ENCODE measurements at regions not wholly inside any gene's neighbourhood (a gene's known extent, or its start where the extent isn't known, plus 50 kb on each side); places are given as distances from the start of the nearest gene placed in this dataset.

DNA sequence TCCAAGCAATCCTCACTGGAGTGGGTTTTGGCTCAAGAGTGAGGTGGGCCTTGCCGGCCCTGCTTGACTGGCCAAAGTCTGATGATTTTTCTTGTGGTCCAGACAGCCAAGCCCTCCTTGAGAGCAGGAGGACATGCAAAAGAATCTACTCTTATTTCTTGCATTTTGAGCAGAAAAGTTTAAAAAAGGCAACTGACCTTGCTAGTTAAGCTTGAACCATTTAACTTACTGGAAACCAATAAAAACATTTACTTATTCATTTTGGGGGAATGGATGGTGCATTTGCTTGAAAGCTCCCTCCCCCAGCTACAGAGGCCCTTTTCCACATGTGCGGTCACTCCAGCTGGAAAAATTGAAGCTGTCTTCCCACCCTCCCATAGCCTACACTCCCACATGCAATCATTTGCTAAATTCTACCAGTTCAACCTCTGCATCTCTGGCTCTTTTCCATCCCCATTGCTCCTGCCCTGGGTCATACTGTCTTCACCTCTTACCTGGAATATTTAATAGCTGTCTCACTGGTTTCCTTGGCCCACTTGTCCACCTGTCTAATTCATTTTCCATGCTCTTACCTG is 527.9 kb downstream of the DHX35 start:
- H3K4me1 Mint-ChIP-seq (ENCODE audit: low read depth): no peaks in the 10 kb centered on the region
- TF ChIP-seq CTCF (IDR thresholded peaks at IDR 0.05): no peak
- H3K27ac Mint-ChIP-seq: no peak overlapping the region
- no peak overlapping the region for H3K4me3 Mint-ChIP-seq
- DNase-seq: no peak
- CTCF ChIA-PET: no interaction called here
- POLR2A ChIA-PET: no interaction called here
- H3K27me3 Mint-ChIP-seq: peaks cover 6% of the 10 kb centered on the region
- no peaks in the 10 kb centered on the region for H3K36me3 Mint-ChIP-seq (ENCODE audit: low read depth)
- H3K9me3 Mint-ChIP-seq: no peaks in the 10 kb centered on the region
- intact Hi-C loops (cut with micrococcal nuclease): no loop called here
- ATAC-seq: no peak

- no peaks in the 10 kb centered on the region for H3K36me3 Mint-ChIP-seq (ENCODE audit: low read depth)
These were observed 518.3 kb downstream of the DHX35 start for GRCh38 chr20:39480276-39481043.

GRCh38 chr20:39479196-39479810 is 517.2 kb downstream of the DHX35 start:
- intact Hi-C loops (cut with micrococcal nuclease): no loop called here
- Mint-ChIP-seq H3K4me1 (ENCODE audit: low read depth) (no peaks in the 10 kb centered on the region), H3K27me3 (no peaks in the 10 kb centered on the region), H3K36me3 (ENCODE audit: low read depth) (no peaks in the 10 kb centered on the region), H3K4me3 (no peak overlapping the region), H3K27ac (no peak overlapping the region), H3K9me3 (no peaks in the 10 kb centered on the region)
- TF ChIP-seq CTCF (IDR thresholded peaks at IDR 0.05): no peak
- ATAC-seq (no peak), DNase-seq (no peak)
- ChIA-PET CTCF (no interaction called here), POLR2A (no interaction called here)

More at GRCh38 chr20:39480276-39481043, 518.3 kb downstream of the DHX35 start:
- Mint-ChIP-seq H3K4me1 (ENCODE audit: low read depth) (no peaks in the 10 kb centered on the region), H3K27ac (no peak overlapping the region), H3K9me3 (no peaks in the 10 kb centered on the region), H3K4me3 (no peak overlapping the region), H3K27me3 (no peaks in the 10 kb centered on the region)
- ChIA-PET CTCF (no interaction called here), POLR2A (no interaction called here)
- ATAC-seq (no peak), DNase-seq (no peak)
- intact Hi-C loops (cut with micrococcal nuclease): no loop called here
- TF ChIP-seq CTCF (IDR thresholded peaks at IDR 0.05): no peak

GRCh38 chr20:39474879-39475278 is 512.7 kb downstream of the DHX35 start:
- DNase-seq: no peak
- no peak for TF ChIP-seq CTCF (IDR thresholded peaks at IDR 0.05)
- Mint-ChIP-seq H3K9me3 (no peaks in the 10 kb centered on the region), H3K36me3 (ENCODE audit: low read depth) (no peaks in the 10 kb centered on the region), H3K4me1 (ENCODE audit: low read depth) (no peaks in the 10 kb centered on the region), H3K27me3 (no peaks in the 10 kb centered on the region), H3K27ac (no peak overlapping the region), H3K4me3 (no peak overlapping the region)
- intact Hi-C loops (cut with micrococcal nuclease): no loop called here
- no peak for ATAC-seq
- POLR2A ChIA-PET: no interaction called here
- CTCF ChIA-PET: no interaction called here

DNA sequence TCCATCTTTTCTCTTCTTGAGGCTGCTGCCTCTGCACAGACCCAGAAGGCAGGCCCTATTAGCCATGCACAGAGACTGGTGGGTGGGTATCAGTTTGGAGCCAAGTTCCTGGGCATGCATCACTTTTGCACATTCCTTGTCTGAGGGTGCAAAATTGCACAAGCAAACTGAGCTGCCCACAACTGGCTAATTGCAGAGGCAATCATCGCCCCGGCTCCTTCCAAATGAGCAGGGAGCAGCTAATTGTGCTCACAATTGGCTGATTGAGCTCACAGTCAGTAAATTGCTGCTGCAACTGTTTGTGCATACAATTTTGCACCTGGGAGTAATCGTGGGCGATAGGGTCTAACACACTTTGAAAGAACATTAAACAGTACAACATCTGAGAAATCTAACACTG is 511.4 kb downstream of the DHX35 start:
- Mint-ChIP-seq H3K27ac (no peak overlapping the region), H3K9me3 (no peaks in the 10 kb centered on the region), H3K36me3 (ENCODE audit: low read depth) (no peaks in the 10 kb centered on the region), H3K27me3 (no peaks in the 10 kb centered on the region), H3K4me3 (no peak overlapping the region), H3K4me1 (ENCODE audit: low read depth) (no peaks in the 10 kb centered on the region)
- TF ChIP-seq CTCF (IDR thresholded peaks at IDR 0.05): no peak
- intact Hi-C loops (cut with micrococcal nuclease): no loop called here
- no peak for DNase-seq
- CTCF ChIA-PET: no interaction called here
- ATAC-seq: no peak
- POLR2A ChIA-PET: no interaction called here

Data from activated CD8-positive, alpha-beta T cell treated with anti-CD3 and anti-CD28 coated beads for 36 hours (primary cell).